ENCODE measurements at regions not wholly inside any gene's neighbourhood (a gene's known extent, or its start where the extent isn't known, plus 50 kb on each side); places are given as distances from the start of the nearest gene placed in this dataset.

DNA sequence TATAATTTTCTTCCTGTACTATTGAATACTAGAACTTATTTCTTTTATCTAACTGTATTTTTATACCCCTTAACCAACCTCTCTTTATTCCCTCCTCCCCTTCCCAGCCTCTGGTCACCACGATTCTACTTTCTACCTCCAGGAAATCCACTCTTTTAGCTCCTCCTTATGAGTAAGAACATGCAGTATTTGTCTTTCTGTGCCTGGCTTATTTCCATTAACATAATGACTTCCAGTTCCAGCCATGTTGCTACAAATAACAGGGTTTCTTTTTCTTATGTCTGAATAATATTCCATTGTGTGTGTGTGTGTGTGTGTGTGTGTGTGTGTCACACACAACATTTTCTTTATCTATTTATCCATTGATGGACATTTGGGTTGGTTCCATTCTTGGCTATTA lies 152.3 kb upstream of the OLIG3 start (continued):
- TF ChIP-seq, protein P1, sequence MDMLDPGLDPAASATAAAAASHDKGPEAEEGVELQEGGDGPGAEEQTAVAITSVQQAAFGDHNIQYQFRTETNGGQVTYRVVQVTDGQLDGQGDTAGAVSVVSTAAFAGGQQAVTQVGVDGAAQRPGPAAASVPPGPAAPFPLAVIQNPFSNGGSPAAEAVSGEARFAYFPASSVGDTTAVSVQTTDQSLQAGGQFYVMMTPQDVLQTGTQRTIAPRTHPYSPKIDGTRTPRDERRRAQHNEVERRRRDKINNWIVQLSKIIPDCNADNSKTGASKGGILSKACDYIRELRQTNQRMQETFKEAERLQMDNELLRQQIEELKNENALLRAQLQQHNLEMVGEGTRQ (IDR thresholded peaks at IDR 0.05; ENCODE audit: low read length), result no peak
- TF ChIP-seq SAP30 (IDR thresholded peaks at IDR 0.05; ENCODE audit: insufficient read depth, insufficient replicate concordance, low read length) (no peak), JUND (IDR thresholded peaks at IDR 0.05; ENCODE audit: low read length) (no peak), RFX5 (IDR thresholded peaks at IDR 0.05; ENCODE audit: borderline replicate concordance, low read depth, low read length) (no peak), BACH1 (IDR thresholded peaks at IDR 0.05; ENCODE audit: low read length) (no peak)

Measured in H1 (cell line).